ENCODE measurements at regions not wholly inside any gene's neighbourhood (a gene's known extent, or its start where the extent isn't known, plus 50 kb on each side); places are given as distances from the start of the nearest gene placed in this dataset.

GRCh38 chr6:16834242-16834641 is 73.0 kb upstream of the ATXN1 start:
- Histone ChIP-seq H3K4me3 (ENCODE audit: low read depth, low read length, poor library complexity, severe bottlenecking) (no peak overlapping the region), H3K4me1 (ENCODE audit: insufficient read depth, low read length, poor library complexity, severe bottlenecking) (no peaks in the 10 kb centered on the region), H3K36me3 (ENCODE audit: insufficient read depth, low read length, poor library complexity, severe bottlenecking) (no peaks in the 10 kb centered on the region), H3K27me3 (replicated peaks; ENCODE audit: insufficient read depth, low read depth, low read length, poor library complexity) (no peaks in the 10 kb centered on the region), H3K9me3 (ENCODE audit: low read depth, low read length, poor library complexity, severe bottlenecking) (no peaks in the 10 kb centered on the region), H3K27ac (ENCODE audit: low read depth, low read length, poor library complexity, severe bottlenecking) (no peak overlapping the region)
- ChIA-PET CTCF (no interaction called here), POLR2A (ENCODE audit: low non-redundant PET) (no interaction called here)
- BruUV-seq (replicated peaks), result no TSS peak
- intact Hi-C loops (cut with micrococcal nuclease; ENCODE audit: unreplicated experiment), result no loop called here
- no peak for DNase-seq (ENCODE audit: low spot score)
- no peak for TF ChIP-seq EZH2 (IDR thresholded peaks at IDR 0.05; ENCODE audit: borderline replicate concordance, low read depth, low read length, poor library complexity, severe bottlenecking)
- no peak for TF ChIP-seq CTCF (conservative IDR thresholded peaks at IDR 0.05; ENCODE audit: low read depth, low read length)

- Histone ChIP-seq H3K36me3 (ENCODE audit: insufficient read depth, low read length, poor library complexity, severe bottlenecking) (no peaks in the 10 kb centered on the region), H3K27me3 (replicated peaks; ENCODE audit: insufficient read depth, low read depth, low read length, poor library complexity) (no peaks in the 10 kb centered on the region), H3K4me1 (ENCODE audit: insufficient read depth, low read length, poor library complexity, severe bottlenecking) (no peaks in the 10 kb centered on the region), H3K4me3 (ENCODE audit: low read depth, low read length, poor library complexity, severe bottlenecking) (no peak overlapping the region), H3K27ac (ENCODE audit: low read depth, low read length, poor library complexity, severe bottlenecking) (no peak overlapping the region), H3K9me3 (ENCODE audit: low read depth, low read length, poor library complexity, severe bottlenecking) (no peaks in the 10 kb centered on the region)
- POLR2A ChIA-PET (ENCODE audit: low non-redundant PET), result interaction anchor here (0.7 kb wide), 1 partner anchor 53 kb away, joined by 4 read pairs; no protein-coding TSS in a partner anchor
- TF ChIP-seq CTCF (conservative IDR thresholded peaks at IDR 0.05; ENCODE audit: low read depth, low read length) (no peak), EZH2 (IDR thresholded peaks at IDR 0.05; ENCODE audit: borderline replicate concordance, low read depth, low read length, poor library complexity, severe bottlenecking) (no peak)
- intact Hi-C loops (cut with micrococcal nuclease; ENCODE audit: unreplicated experiment), result no loop called here
- BruUV-seq (replicated peaks), result no TSS peak
- CTCF ChIA-PET, result no interaction called here
- no peak for DNase-seq (ENCODE audit: low spot score)
Measured at GRCh38 chr6:16832721-16833120, 71.5 kb upstream of the ATXN1 start.

GRCh38 chr6:16832043-16832567 is 70.8 kb upstream of the ATXN1 start:
- CTCF ChIA-PET, result no interaction called here

More at GRCh38 chr6:16832043-16832567, 70.8 kb upstream of the ATXN1 start:
- Histone ChIP-seq H3K4me1 (ENCODE audit: insufficient read depth, low read length, poor library complexity, severe bottlenecking) (no peaks in the 10 kb centered on the region), H3K27me3 (replicated peaks; ENCODE audit: insufficient read depth, low read depth, low read length, poor library complexity) (no peaks in the 10 kb centered on the region), H3K9me3 (ENCODE audit: low read depth, low read length, poor library complexity, severe bottlenecking) (no peaks in the 10 kb centered on the region), H3K4me3 (ENCODE audit: low read depth, low read length, poor library complexity, severe bottlenecking) (no peak overlapping the region), H3K27ac (ENCODE audit: low read depth, low read length, poor library complexity, severe bottlenecking) (no peak overlapping the region), H3K36me3 (ENCODE audit: insufficient read depth, low read length, poor library complexity, severe bottlenecking) (no peaks in the 10 kb centered on the region)
- DNase-seq (ENCODE audit: low spot score), result no peak
- POLR2A ChIA-PET (ENCODE audit: low non-redundant PET), result no interaction called here
- BruUV-seq (replicated peaks), result no TSS peak
- TF ChIP-seq CTCF (conservative IDR thresholded peaks at IDR 0.05; ENCODE audit: low read depth, low read length), result no peak
- TF ChIP-seq EZH2 (IDR thresholded peaks at IDR 0.05; ENCODE audit: borderline replicate concordance, low read depth, low read length, poor library complexity, severe bottlenecking), result no peak
- intact Hi-C loops (cut with micrococcal nuclease; ENCODE audit: unreplicated experiment), result no loop called here
